Sigmoid colon (tissue), 6 donors: ENCODE measurements at regions not wholly inside any gene's neighbourhood (a gene's known extent, or its start where the extent isn't known, plus 50 kb on each side); places are given as distances from the start of the nearest gene placed in this dataset.
A peak's percentile ranks its signal among the peaks of the same experiment; 100 is the strongest.
"Not testable (repeated sequence)": the region's sequence is repeated elsewhere in the genome, so short reads cannot be mapped to it uniquely, and the experiment has no call there.

Experiments
- DNase-seq: peaks from one replicate; pipeline ENCODE4 v3.0.0-alpha.2; 2019
- H3K27ac ChIP-seq, 4 donors: fragments of 200-600 bp; sonication (generic); one replicate each; pipeline ENCODE4 v1.5.1; 2016 to 2019; ENCODE audit warnings: mild to moderate bottlenecking in 1 of 4
- H3K27me3 ChIP-seq, 3 donors: fragments of 200-600 bp; sonication (generic); one replicate each; pipeline ENCODE4 v1.5.1; 2019; ENCODE audit warnings: mild to moderate bottlenecking in 1 of 3
- H3K36me3 ChIP-seq, 4 donors: fragments of 200-600 bp; sonication (generic); one replicate each; pipeline ENCODE4 v1.5.1; 2016 to 2019
- H3K4me1 ChIP-seq, 4 donors: fragments of 200-600 bp; sonication (generic); one replicate each; pipeline ENCODE4 v1.5.1; 2017 to 2019
- H3K4me3 ChIP-seq, 4 donors: fragments of 200-600 bp; sonication (generic); one replicate each; pipeline ENCODE4 v1.5.1; 2017 to 2019; ENCODE audit warnings: mild to moderate bottlenecking in 2 of 4, moderate library complexity in 1 of 4
- H3K9me3 ChIP-seq, 4 donors: fragments of 200-600 bp in 3 of 4; sonication (generic) in 3 of 4; one replicate each; pipeline versions ENCODE4 v1.5.1 to v1.6.1; 2013 to 2019
- WGBS, 2 donors: extraction: QIAGEN DNeasy Blood & Tissue Kit; methylation state at CpG; one replicate each; pipeline ENCODE4 v1.1.7; 2013; 5-methylcytosine and 5-hydroxymethylcytosine counted together
- intact Hi-C: fragments of 100-400 bp; cut with DNase I; formaldehyde crosslinking; loops from one replicate; pipeline ENCODE4 v1.15.1; 2023
- donor health status: healthy with polysubstance abuse.
- donor health status: healthy.

DNA sequence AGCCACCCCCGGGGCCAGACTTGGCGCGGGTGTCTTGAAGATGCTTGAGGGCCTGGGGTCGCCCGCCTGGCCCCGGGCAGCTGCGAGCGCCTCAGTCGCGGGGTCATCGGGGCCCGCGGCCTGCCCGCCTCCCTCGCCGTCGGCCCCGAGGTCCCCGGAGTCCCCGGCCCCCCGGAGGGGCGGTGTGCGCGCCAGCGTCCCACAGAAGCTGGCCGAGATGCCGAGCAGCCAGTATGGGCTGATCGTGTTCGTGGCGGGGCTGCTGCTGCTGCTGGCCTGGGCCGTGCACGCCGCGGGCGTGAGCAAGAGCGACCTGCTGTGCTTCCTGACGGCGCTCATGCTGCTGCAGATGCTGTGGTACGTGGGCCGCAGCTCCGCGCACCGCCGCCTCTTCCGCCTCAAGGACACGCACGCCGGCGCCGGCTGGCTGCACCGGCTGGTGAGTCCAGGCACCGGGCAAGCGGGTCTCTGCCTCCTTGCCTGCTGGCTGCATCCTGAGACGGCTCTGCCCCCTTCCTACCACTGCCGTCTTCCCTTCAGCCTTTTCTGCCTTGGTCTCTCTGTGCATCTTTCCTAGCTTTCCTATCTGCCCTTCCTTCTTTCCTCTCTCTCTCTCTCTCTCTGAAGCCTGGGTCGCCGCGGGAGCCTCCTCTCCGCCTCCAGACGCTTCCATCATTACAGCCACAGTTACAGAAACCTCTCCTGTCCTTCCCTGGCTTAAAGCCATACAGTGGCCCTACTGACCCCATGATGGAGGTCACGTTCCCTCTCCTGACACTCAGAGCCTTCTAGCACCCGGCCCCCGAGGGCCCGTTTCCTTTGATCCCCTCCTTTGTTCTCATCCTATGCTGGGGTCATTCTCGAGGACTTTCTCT is 2898.2 kb downstream of the RPIA start:
- 21 to 27% methylated on average over 61 of the region's 65 CpGs for WGBS, 2 donors
- H3K27ac ChIP-seq, H3K36me3 ChIP-seq, intact Hi-C loops, H3K9me3 ChIP-seq, H3K4me1 ChIP-seq: not testable (repeated sequence)
- peaks cover 6 to 47% (median 9%) of the 10 kb centered on the region in 3 donors for H3K27me3 ChIP-seq
- H3K4me3 ChIP-seq: peak overlapping the region in 1 of 4 donors; percentile 1
- peak; percentile 63 for DNase-seq

DNA sequence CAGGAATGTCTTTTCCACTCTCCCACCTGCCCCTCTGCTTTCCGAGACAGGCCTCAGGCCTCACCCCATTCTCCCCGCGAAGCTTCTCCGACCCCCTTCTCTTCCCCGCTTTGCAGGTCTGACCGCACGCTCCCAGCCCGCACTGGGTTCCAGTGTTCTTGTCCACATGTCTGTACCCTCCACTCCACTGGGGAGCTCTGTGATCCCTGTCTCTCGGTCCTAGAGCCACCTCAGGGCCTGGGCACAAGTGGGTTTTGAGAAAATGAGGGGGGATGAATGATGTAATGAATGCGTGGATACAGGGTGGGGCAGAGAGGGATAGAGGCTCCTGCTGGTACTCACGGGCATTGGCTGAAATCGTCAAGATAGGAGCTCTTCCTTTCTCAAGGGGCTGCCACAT is 2898.9 kb downstream of the RPIA start:
- H3K36me3 ChIP-seq, H3K9me3 ChIP-seq, H3K4me3 ChIP-seq, H3K4me1 ChIP-seq, intact Hi-C loops, H3K27ac ChIP-seq, DNase-seq: not testable (repeated sequence)
- H3K27me3 ChIP-seq: peaks cover 6 to 47% (median 9%) of the 10 kb centered on the region in 3 donors
- WGBS, 2 donors: 83 to 89% methylated on average over 10 to 12 of the region's 12 CpGs

DNA sequence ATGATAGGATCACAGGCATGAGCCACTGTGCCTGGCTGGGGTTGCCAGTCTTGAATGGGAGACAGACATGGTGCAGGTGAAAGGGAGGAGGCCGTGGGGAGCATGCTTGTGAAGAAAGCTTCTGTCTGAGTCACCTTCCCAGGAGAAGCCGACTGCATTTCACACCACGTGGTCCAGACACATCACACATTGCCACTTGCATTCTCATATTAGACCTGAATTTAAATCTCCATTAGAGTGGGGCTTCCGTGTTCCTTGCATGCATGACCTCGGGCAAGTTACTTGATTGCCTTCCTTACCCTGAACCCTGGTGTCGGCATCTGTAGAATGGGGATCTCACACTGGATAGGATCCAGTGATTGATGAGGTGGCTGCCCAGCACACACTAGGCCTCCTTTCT is 2899.6 kb downstream of the RPIA start:
- H3K27ac ChIP-seq, H3K36me3 ChIP-seq, H3K9me3 ChIP-seq, intact Hi-C loops, DNase-seq, H3K4me3 ChIP-seq, H3K4me1 ChIP-seq: not testable (repeated sequence)
- WGBS, 2 donors: 75 to 85% methylated on average over 6 of the region's 6 CpGs
- peaks cover 6 to 47% (median 9%) of the 10 kb centered on the region in 3 donors for H3K27me3 ChIP-seq

DNA sequence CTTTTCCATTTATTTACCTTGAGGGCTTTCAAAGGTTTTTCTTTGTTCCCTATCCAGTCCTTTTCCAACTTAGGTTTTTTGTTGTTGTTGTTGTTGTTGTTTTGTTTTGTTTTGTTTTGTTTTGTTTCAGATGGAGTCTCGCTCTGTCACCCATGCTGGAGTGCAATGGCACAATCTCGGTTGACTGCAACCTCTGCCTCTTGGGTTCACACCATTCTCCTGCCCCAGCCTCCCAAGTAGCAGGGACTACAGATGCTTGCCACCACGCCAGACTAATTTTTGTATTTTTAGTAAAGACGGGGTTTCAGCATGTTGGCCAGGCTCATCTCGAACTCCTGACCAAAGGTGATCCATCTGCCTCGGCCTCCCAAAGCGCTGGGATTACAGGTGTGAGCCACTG is 2906.0 kb downstream of the RPIA start:
- intact Hi-C loops, H3K27me3 ChIP-seq, H3K4me1 ChIP-seq, H3K4me3 ChIP-seq, DNase-seq, H3K9me3 ChIP-seq, H3K27ac ChIP-seq, H3K36me3 ChIP-seq: not testable (repeated sequence)
- WGBS, 2 donors: 75 to 85% methylated on average over 7 of the region's 7 CpGs

DNA sequence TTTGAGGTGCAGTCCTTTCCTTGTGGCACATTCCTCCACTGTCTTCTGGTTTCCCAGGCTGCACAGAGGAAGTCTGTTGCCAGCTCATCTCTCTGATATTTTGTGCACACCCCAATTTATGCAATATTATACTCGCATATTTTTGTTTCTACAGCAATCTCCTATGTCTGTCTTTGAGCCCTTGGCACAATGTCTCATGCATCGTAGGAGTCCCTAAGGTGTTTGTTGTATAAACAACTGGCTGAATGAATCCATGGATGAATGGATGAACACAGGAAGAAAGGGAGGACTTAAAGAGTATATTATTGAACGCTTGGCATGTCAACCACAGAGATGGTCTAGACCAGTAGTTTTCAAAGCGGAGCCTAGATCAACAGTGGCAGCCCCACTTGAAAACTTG is 2907.0 kb downstream of the RPIA start:
- H3K4me1 ChIP-seq, intact Hi-C loops, H3K36me3 ChIP-seq, H3K9me3 ChIP-seq, DNase-seq, H3K27me3 ChIP-seq, H3K4me3 ChIP-seq, H3K27ac ChIP-seq: not testable (repeated sequence)
- 82 to 91% methylated on average over 4 of the region's 4 CpGs for WGBS, 2 donors

DNA sequence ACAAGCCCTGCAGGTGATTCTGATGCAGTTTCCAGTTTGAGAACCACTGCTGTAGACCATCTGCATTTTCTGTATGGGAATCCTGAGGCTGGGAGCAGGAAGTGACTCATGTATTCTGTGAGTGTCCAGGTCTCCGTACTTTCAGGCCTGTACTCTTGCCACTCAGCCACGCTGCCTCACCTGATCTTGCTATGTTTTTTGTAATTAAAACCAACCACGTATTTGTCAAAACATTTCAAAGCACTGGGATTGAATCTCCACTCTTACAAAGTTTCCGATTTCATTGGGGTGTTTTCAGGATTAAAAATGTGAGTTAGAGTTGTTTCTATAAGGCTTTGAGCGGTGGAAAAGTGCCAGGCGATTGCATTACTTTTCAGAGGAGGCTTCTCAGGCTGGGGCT is 2907.5 kb downstream of the RPIA start:
- H3K27ac ChIP-seq, H3K27me3 ChIP-seq, DNase-seq, H3K4me3 ChIP-seq, H3K4me1 ChIP-seq, H3K36me3 ChIP-seq, intact Hi-C loops, H3K9me3 ChIP-seq: not testable (repeated sequence)
- 79% methylated on average over 6 of the region's 6 CpGs for WGBS, 2 donors

DNA sequence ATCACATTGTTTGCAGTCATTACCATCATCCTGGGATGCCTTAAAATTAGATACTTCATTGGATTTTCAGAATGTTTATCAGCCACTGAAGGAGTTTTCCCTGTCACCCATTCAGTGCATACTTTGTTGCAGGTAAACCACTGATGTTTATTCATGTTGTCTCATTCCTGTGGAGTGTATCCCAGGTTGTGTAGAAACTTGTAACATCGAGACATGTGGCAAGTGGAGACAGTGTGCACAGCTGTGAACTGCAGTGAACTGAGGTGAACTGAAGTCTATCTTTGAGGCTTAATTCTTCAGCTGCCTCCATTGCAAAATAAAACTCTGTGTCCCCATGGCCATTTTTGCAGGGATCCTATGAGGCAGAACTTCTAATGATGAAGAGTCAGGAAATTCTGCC is 2911.4 kb downstream of the RPIA start:
- H3K4me3 ChIP-seq, intact Hi-C loops, H3K27me3 ChIP-seq, H3K4me1 ChIP-seq, DNase-seq, H3K9me3 ChIP-seq, H3K27ac ChIP-seq, H3K36me3 ChIP-seq: not testable (repeated sequence)
- WGBS, 2 donors: 80 to 82% methylated on average over 1 of the region's 1 CpG

DNA sequence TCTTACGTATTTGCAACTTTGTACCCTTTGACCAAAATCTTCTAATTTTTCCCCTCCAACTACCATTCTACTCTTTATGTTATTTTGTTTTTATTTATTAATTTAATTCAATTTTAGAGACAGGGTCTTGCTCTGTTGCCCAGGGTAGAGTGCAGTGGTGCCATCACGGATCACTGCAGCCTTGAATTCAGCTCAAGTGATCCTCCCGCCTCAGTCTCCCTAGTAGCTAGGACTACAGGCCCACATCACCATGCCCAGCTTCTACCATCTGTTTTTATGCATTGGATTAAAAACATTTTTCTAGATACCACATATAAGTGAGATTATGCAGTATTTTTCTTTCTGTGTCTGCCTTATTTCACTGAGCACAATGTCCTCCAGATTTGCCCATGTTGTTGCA is 2912.5 kb downstream of the RPIA start:
- H3K4me1 ChIP-seq, H3K27me3 ChIP-seq, intact Hi-C loops, H3K4me3 ChIP-seq, H3K9me3 ChIP-seq, H3K27ac ChIP-seq, H3K36me3 ChIP-seq, DNase-seq: not testable (repeated sequence)
- WGBS, 2 donors: 79 to 82% methylated on average over 2 of the region's 3 CpGs

DNA sequence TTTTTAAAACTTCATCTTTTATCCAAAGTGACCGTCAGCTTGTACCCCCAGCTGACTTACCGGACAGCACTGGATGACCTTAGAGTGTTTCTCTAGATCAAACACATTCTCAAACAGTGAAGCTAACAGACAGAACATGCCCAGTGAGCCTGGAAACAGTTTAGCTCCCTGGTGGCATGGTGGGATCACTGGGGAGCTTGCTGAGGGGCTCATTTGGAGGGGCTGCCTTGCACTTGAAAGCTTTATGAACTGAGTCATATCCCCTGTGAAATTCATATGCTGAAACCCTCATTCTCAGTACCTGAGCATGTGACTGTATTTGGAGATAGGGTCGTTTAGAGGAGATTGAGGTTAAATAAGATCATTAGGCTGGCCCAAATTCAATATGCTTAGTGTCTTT is 2913.2 kb downstream of the RPIA start:
- H3K27me3 ChIP-seq, H3K4me3 ChIP-seq, H3K9me3 ChIP-seq, H3K27ac ChIP-seq, intact Hi-C loops, DNase-seq, H3K36me3 ChIP-seq, H3K4me1 ChIP-seq: not testable (repeated sequence)
- WGBS, 2 donors: 68 to 81% methylated on average over 3 of the region's 3 CpGs

DNA sequence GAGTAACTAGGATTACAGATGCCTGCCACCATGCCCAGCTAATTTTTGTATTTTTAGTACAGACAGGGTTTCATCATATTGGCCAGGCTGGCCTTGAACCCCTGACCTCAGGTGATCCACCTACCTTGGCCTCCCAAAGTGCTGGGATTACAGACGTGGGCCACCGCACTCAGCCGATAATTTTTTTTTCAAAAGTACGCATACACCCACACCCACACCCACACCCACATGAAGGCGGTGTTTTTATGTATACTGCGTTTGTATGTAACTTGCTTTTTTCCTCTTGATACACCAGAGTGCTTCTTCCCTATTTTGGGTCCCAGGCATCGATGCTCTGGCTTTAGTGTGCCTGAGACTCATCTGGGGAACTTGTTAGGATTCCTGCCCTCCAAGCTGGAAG is 2932.3 kb downstream of the RPIA start:
- H3K9me3 ChIP-seq, DNase-seq, H3K4me1 ChIP-seq, H3K27ac ChIP-seq, H3K36me3 ChIP-seq, intact Hi-C loops, H3K27me3 ChIP-seq, H3K4me3 ChIP-seq: not testable (repeated sequence)
- 72 to 87% methylated on average over 6 of the region's 7 CpGs for WGBS, 2 donors

DNA sequence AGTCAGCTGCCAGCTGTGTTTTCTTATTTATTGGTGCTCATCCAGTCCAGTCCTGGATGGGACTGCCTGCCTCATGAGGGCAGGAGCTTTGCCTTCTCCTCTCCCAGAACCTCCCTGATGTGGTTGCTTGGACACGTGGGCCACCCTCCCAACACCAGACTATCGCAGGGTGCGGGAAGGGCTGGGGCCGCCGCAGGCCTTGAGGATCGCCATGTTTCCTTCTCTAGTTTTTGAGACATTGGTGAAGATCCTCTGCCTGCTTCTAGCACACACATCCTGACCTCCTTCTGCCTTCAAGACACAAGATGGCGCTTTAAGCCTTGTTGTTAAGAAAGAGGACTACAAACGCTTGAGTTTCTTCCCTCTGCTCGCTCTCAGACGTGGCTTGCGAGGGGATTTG is 2937.0 kb downstream of the RPIA start:
- 74 to 85% methylated on average over 5 of the region's 11 CpGs for WGBS, 2 donors
- intact Hi-C loops: not testable (repeated sequence)

DNA sequence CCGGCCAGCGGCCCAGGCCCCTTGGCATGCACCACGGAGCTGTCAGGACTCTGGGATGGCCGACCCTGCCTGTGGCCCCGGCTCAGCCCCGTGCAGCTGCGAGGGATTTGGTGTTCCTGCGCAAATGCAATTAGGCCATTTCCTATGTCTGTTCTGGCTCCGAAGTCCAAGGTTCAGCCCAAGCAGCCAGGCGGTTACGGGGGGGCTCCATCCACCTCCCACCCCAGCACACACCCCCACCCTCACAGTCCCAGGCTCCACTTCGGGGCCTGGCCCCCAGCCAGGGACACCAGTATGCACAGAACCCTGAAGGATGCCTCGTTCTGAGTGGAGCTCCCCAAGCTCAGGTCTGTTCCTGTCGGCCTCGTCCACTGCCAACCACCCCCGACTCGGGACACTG is 2965.7 kb downstream of the RPIA start:
- peak; percentile 56 for DNase-seq
- H3K4me1 ChIP-seq, H3K36me3 ChIP-seq, H3K27me3 ChIP-seq, H3K27ac ChIP-seq, H3K9me3 ChIP-seq, intact Hi-C loops: not testable (repeated sequence)
- peak overlapping the region in 1 of 4 donors; percentile 8 for H3K4me3 ChIP-seq
- WGBS, 2 donors: 23 to 68% methylated on average over 4 to 5 of the region's 17 CpGs

More for the DNA sequence above, 2937.0 kb downstream of the RPIA start:
- H3K27ac ChIP-seq, H3K4me3 ChIP-seq, H3K4me1 ChIP-seq, H3K36me3 ChIP-seq, H3K9me3 ChIP-seq, DNase-seq, H3K27me3 ChIP-seq: not testable (repeated sequence)

DNA sequence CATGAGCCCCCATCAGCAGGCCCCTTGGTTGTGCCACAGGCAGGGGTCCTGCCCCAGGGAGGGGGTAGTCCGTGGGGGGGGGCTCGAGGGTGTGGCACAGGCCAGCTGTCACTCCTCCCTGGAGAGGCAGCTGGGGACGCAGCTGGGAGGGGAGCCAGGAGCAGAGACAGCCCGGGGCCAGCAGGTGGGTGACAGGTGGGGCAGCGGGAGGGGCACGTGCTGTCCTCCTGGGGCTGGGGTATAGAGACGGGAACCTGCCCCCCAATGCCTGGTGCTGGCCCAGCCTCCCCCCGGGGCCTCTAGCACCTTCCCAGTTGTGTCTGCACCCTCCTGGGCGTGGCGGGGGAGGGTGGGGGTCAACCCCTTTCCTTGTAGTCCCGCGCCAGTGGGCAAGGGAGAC is 2966.9 kb downstream of the RPIA start:
- H3K4me3 ChIP-seq, H3K9me3 ChIP-seq, H3K27ac ChIP-seq, H3K36me3 ChIP-seq, H3K27me3 ChIP-seq, H3K4me1 ChIP-seq, intact Hi-C loops: not testable (repeated sequence)
- DNase-seq: peak; percentile 35
- WGBS, 2 donors: 19 to 73% methylated on average over 12 of the region's 12 CpGs
